NCI-H1694 (cell line): ENCODE measurements at regions not wholly inside any gene's neighbourhood (a gene's known extent, or its start where the extent isn't known, plus 50 kb on each side); places are given as distances from the start of the nearest gene placed in this dataset.
"Not testable (repeated sequence)": the region's sequence is repeated elsewhere in the genome, so short reads cannot be mapped to it uniquely, and the experiment has no call there.

Experiments
- DNase-seq: peaks from one replicate; lab custom pipeline; 2025; lab: John Stamatoyannopoulos, UW

- no peak for DNase-seq
These were observed 181.9 kb upstream of the HMHB1 start for GRCh38 chr5:143629871-143630659.

- not testable (repeated sequence) for DNase-seq
These were observed 186.9 kb upstream of the HMHB1 start for GRCh38 chr5:143625048-143625447.

- no peak for DNase-seq
These were observed 187.5 kb upstream of the HMHB1 start for GRCh38 chr5:143624465-143624864.

- DNase-seq, result no peak
These were observed 192.9 kb upstream of the HMHB1 start for GRCh38 chr5:143619040-143619439.

GRCh38 chr5:143618141-143618540, 193.8 kb upstream of the HMHB1 start:
- DNase-seq, result no peak

GRCh38 chr5:143614831-143615230, 197.1 kb upstream of the HMHB1 start:
- DNase-seq, result no peak

GRCh38 chr5:143613329-143613728, 198.6 kb upstream of the HMHB1 start:
- DNase-seq, result peak; percentile 28

- DNase-seq, result no peak
These were observed 201.0 kb upstream of the HMHB1 start for GRCh38 chr5:143610946-143611345.

GRCh38 chr5:143606043-143606752, 202.7 kb upstream of the NR3C1 start:
- DNase-seq, result no peak

- DNase-seq, result no peak
These were observed 202.0 kb upstream of the NR3C1 start for GRCh38 chr5:143605403-143606005.

- DNase-seq, result no peak
These were observed 198.4 kb upstream of the NR3C1 start for GRCh38 chr5:143601917-143602333.

GRCh38 chr5:143601357-143601756, 197.9 kb upstream of the NR3C1 start:
- DNase-seq, result no peak

- DNase-seq, result no peak
These were observed 197.1 kb upstream of the NR3C1 start for GRCh38 chr5:143600396-143601075.

GRCh38 chr5:143599474-143599873, 196.0 kb upstream of the NR3C1 start:
- DNase-seq, result no peak

GRCh38 chr5:143596824-143597223, 193.3 kb upstream of the NR3C1 start:
- no peak for DNase-seq

GRCh38 chr5:143594902-143595818, 191.7 kb upstream of the NR3C1 start:
- DNase-seq, result no peak

GRCh38 chr5:143593723-143594122, 190.2 kb upstream of the NR3C1 start:
- DNase-seq, result no peak

GRCh38 chr5:143592648-143593047, 189.2 kb upstream of the NR3C1 start:
- no peak for DNase-seq

- DNase-seq, result no peak
These were observed 185.6 kb upstream of the NR3C1 start for GRCh38 chr5:143588933-143589662.

- not testable (repeated sequence) for DNase-seq
These were observed 184.6 kb upstream of the NR3C1 start for GRCh38 chr5:143588121-143588520.
